ENCODE measurements at regions not wholly inside any gene's neighbourhood (a gene's known extent, or its start where the extent isn't known, plus 50 kb on each side); places are given as distances from the start of the nearest gene placed in this dataset.

DNA sequence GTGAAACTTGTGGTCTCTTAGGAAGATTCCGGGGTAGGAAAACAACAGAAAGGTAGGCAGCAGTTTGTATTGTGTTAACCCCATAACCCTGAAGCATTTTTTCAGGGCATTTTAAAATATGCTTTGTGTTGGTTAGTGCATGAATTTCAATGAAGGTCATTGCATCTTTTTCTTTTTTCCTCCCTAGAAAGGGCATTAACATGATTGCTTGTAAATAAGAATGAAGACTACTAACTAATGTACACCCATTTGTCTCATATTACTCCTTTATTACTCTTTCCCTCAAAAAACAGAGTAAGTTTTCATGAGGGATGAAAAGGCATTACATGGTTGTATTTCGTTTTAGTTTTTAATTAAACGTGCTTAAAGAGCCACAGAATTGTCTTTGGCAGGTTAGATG is 141.4 kb downstream of the OGFRL1 start:
- no peak for TF ChIP-seq NR1H2 (CRISPR knock-in tag; IDR thresholded peaks at IDR 0.05)
- TF ChIP-seq, protein P1, sequence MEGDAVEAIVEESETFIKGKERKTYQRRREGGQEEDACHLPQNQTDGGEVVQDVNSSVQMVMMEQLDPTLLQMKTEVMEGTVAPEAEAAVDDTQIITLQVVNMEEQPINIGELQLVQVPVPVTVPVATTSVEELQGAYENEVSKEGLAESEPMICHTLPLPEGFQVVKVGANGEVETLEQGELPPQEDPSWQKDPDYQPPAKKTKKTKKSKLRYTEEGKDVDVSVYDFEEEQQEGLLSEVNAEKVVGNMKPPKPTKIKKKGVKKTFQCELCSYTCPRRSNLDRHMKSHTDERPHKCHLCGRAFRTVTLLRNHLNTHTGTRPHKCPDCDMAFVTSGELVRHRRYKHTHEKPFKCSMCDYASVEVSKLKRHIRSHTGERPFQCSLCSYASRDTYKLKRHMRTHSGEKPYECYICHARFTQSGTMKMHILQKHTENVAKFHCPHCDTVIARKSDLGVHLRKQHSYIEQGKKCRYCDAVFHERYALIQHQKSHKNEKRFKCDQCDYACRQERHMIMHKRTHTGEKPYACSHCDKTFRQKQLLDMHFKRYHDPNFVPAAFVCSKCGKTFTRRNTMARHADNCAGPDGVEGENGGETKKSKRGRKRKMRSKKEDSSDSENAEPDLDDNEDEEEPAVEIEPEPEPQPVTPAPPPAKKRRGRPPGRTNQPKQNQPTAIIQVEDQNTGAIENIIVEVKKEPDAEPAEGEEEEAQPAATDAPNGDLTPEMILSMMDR (IDR thresholded peaks at IDR 0.05), result no peak
- TF ChIP-seq FOXK1 (CRISPR knock-in tag; IDR thresholded peaks at IDR 0.05), result no peak
- TF ChIP-seq, protein P2, sequence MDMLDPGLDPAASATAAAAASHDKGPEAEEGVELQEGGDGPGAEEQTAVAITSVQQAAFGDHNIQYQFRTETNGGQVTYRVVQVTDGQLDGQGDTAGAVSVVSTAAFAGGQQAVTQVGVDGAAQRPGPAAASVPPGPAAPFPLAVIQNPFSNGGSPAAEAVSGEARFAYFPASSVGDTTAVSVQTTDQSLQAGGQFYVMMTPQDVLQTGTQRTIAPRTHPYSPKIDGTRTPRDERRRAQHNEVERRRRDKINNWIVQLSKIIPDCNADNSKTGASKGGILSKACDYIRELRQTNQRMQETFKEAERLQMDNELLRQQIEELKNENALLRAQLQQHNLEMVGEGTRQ (CRISPR knock-in tag; IDR thresholded peaks at IDR 0.05), result no peak
